ENCODE measurements at regions not wholly inside any gene's neighbourhood (a gene's known extent, or its start where the extent isn't known, plus 50 kb on each side); places are given as distances from the start of the nearest gene placed in this dataset.

DNA sequence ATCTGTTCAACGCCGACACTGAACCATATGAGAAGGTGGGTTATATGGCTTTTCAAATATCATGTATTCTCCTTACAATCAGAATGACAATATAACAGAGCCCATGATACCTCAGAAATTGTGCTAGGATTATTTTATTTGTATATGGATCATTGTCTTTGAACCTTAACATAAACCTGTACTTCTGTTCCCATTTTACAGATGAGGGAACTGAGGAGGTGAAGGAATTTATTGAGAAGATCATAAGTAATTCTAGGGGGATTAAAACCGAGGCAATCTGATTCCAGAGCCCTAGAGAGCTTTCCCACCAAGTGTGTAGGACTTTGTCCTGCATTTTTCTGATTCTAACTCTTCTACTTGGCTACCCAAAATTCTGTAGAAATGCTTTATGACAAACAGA is 279.8 kb upstream of the FANCL start:
- no peaks in the 10 kb centered on the region for H3K27me3 ChIP-seq (ENCODE audit: control insufficient read depth in 1 of 2, insufficient read depth in 2 of 2, low read length in 2 of 2)
- H3K4me3 ChIP-seq (ENCODE audit: low read length in 2 of 2) = no peak overlapping the region
- no peaks in the 10 kb centered on the region for H3K9me3 ChIP-seq (ENCODE audit: control insufficient read depth in 2 of 2, low read length in 2 of 2)
- H3K4me1 ChIP-seq (ENCODE audit: control insufficient read depth, insufficient read depth, low read length) = peaks cover 5% of the 10 kb centered on the region
- H3K36me3 ChIP-seq (ENCODE audit: control insufficient read depth in 2 of 2, insufficient read depth in 2 of 2, low read length in 2 of 2) = no peaks in the 10 kb centered on the region
- H3K27ac ChIP-seq (ENCODE audit: low read length) = no peak overlapping the region
- no peak overlapping the region for H3K9ac ChIP-seq (ENCODE audit: low read length in 2 of 2)

DNA sequence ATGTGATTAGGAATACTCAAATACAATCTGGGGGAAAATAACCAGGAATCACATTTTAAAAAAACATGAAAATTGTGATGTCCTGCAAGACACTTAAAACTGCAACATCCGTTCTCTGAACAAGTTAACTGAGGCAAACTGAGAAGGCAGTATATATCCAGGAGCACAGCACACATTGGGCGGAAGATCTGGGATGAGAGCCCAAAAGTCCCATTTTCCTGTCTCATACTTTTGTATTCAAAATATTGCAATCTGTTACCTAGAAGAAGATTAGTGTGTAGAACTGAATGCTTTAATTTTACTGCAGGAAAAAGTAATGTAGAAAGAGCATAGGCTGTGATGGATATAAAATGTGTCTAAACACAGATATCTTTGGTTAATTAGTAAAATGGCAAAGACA is 276.8 kb upstream of the FANCL start:
- no peak overlapping the region for H3K9ac ChIP-seq (ENCODE audit: low read length in 2 of 2)
- no peaks in the 10 kb centered on the region for H3K36me3 ChIP-seq (ENCODE audit: control insufficient read depth in 2 of 2, insufficient read depth in 2 of 2, low read length in 2 of 2)
- no peaks in the 10 kb centered on the region for H3K27me3 ChIP-seq (ENCODE audit: control insufficient read depth in 1 of 2, insufficient read depth in 2 of 2, low read length in 2 of 2)
- no peak overlapping the region for H3K4me3 ChIP-seq (ENCODE audit: low read length in 2 of 2)
- peaks cover 5% of the 10 kb centered on the region for H3K4me1 ChIP-seq (ENCODE audit: control insufficient read depth, insufficient read depth, low read length)
- H3K9me3 ChIP-seq (ENCODE audit: control insufficient read depth in 2 of 2, low read length in 2 of 2) = no peaks in the 10 kb centered on the region
- no peak overlapping the region for H3K27ac ChIP-seq (ENCODE audit: low read length)

GRCh38 chr2:58516695-58517094 is 275.6 kb upstream of the FANCL start:
- Histone ChIP-seq H3K4me3 (ENCODE audit: low read length in 2 of 2) (no peak overlapping the region), H3K27me3 (ENCODE audit: control insufficient read depth in 1 of 2, insufficient read depth in 2 of 2, low read length in 2 of 2) (no peaks in the 10 kb centered on the region), H3K9ac (ENCODE audit: low read length in 2 of 2) (no peak overlapping the region), H3K36me3 (ENCODE audit: control insufficient read depth in 2 of 2, insufficient read depth in 2 of 2, low read length in 2 of 2) (no peaks in the 10 kb centered on the region), H3K27ac (ENCODE audit: low read length) (no peak overlapping the region), H3K9me3 (ENCODE audit: control insufficient read depth in 2 of 2, low read length in 2 of 2) (no peaks in the 10 kb centered on the region), H3K4me1 (ENCODE audit: control insufficient read depth, insufficient read depth, low read length) (no peaks in the 10 kb centered on the region)

DNA sequence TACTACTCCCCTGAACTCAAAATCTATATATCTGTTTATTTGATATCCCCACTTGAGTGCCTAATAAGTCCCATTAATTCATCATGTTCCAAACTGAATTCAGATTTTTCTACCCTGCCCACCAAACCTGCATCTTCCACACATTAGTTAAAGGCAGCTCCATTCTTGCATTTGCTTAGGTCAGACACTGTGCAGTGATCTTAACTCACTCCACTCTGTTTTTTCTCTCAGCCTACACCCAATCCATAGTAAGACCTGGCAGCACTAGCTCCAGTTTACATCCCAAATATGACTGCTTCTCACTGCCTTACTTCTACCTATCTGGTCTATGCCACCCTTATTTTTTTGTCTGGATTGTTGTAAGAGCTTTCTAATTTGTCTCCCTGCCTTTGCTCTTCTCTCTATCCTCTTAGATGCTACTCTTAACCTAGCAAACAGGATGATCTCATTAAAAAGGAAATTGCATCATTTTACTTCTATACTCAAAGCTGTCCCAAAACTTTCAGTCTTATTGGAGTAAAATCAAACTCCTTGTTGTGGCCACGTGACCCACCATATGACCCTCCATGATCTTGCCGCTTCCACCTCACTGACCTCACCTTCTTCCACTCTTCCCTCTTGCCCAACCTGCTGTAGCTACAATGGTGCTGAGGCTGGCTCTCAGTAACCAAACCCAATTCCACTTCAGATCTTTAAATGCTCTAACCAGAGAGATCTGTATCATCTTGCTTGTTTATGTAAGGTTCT is 274.9 kb upstream of the FANCL start:
- no peaks in the 10 kb centered on the region for H3K27me3 ChIP-seq (ENCODE audit: control insufficient read depth in 1 of 2, insufficient read depth in 2 of 2, low read length in 2 of 2)
- H3K9me3 ChIP-seq (ENCODE audit: control insufficient read depth in 2 of 2, low read length in 2 of 2) = no peaks in the 10 kb centered on the region
- no peaks in the 10 kb centered on the region for H3K36me3 ChIP-seq (ENCODE audit: control insufficient read depth in 2 of 2, insufficient read depth in 2 of 2, low read length in 2 of 2)
- H3K4me1 ChIP-seq (ENCODE audit: control insufficient read depth, insufficient read depth, low read length) = no peaks in the 10 kb centered on the region
- no peak overlapping the region for H3K9ac ChIP-seq (ENCODE audit: low read length in 2 of 2)
- H3K4me3 ChIP-seq (ENCODE audit: low read length in 2 of 2) = no peak overlapping the region
- no peak overlapping the region for H3K27ac ChIP-seq (ENCODE audit: low read length)

DNA sequence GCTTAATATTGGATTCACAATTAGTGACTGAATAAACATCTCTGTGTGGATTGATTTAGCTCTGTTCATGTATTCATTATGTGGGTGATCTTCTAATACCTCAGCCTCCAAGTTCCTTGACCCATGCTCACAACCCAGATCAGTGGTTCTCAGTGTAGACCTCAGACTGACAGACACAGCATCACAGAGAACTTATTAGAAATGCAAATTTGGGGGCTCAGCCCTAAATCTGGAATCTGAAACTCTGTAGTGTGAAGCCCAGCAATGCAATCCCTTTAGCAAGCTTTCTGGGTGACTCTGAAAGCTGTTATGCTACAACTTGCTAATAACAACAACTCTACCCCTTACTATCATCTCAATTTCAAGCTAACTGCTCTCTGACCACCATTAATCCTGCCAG is 273.1 kb upstream of the FANCL start:
- no peak overlapping the region for H3K9ac ChIP-seq (ENCODE audit: low read length in 2 of 2)

GRCh38 chr2:58512878-58513277 is 271.8 kb upstream of the FANCL start:
- Histone ChIP-seq H3K27ac (ENCODE audit: low read length) (no peak overlapping the region), H3K9me3 (ENCODE audit: control insufficient read depth in 2 of 2, low read length in 2 of 2) (no peaks in the 10 kb centered on the region), H3K4me3 (ENCODE audit: low read length in 2 of 2) (no peak overlapping the region), H3K9ac (ENCODE audit: low read length in 2 of 2) (no peak overlapping the region), H3K36me3 (ENCODE audit: control insufficient read depth in 2 of 2, insufficient read depth in 2 of 2, low read length in 2 of 2) (no peaks in the 10 kb centered on the region), H3K27me3 (ENCODE audit: control insufficient read depth in 1 of 2, insufficient read depth in 2 of 2, low read length in 2 of 2) (no peaks in the 10 kb centered on the region), H3K4me1 (ENCODE audit: control insufficient read depth, insufficient read depth, low read length) (no peaks in the 10 kb centered on the region)

More for the DNA sequence above, 273.1 kb upstream of the FANCL start:
- Histone ChIP-seq H3K4me3 (ENCODE audit: low read length in 2 of 2) (no peak overlapping the region), H3K27me3 (ENCODE audit: control insufficient read depth in 1 of 2, insufficient read depth in 2 of 2, low read length in 2 of 2) (no peaks in the 10 kb centered on the region), H3K9me3 (ENCODE audit: control insufficient read depth in 2 of 2, low read length in 2 of 2) (no peaks in the 10 kb centered on the region), H3K4me1 (ENCODE audit: control insufficient read depth, insufficient read depth, low read length) (no peaks in the 10 kb centered on the region), H3K27ac (ENCODE audit: low read length) (no peak overlapping the region), H3K36me3 (ENCODE audit: control insufficient read depth in 2 of 2, insufficient read depth in 2 of 2, low read length in 2 of 2) (no peaks in the 10 kb centered on the region)

DNA sequence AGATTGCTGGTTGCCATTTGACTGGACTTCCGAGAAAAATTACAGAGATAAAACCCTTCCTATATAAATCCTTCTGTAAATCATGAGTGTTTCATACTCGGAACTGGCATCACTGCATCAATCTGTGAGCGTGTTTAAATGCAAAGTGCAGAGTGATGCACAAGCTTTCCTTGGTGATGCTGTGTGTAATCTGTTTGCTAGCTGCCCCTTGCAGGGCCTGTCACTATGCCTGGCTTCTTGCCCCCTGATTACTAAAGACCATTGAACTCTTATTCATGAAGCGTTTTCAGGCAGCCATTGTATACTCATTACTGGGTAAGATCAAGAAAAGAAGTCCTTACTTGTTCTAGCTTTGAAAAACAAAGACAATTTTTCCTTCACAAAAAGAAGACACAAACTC is 266.9 kb upstream of the FANCL start:
- H3K9me3 ChIP-seq (ENCODE audit: control insufficient read depth in 2 of 2, low read length in 2 of 2) = no peaks in the 10 kb centered on the region
- no peaks in the 10 kb centered on the region for H3K27me3 ChIP-seq (ENCODE audit: control insufficient read depth in 1 of 2, insufficient read depth in 2 of 2, low read length in 2 of 2)
- H3K36me3 ChIP-seq (ENCODE audit: control insufficient read depth in 2 of 2, insufficient read depth in 2 of 2, low read length in 2 of 2) = no peaks in the 10 kb centered on the region
- no peak overlapping the region for H3K4me3 ChIP-seq (ENCODE audit: low read length in 2 of 2)
- no peaks in the 10 kb centered on the region for H3K4me1 ChIP-seq (ENCODE audit: control insufficient read depth, insufficient read depth, low read length)
- no peak overlapping the region for H3K9ac ChIP-seq (ENCODE audit: low read length in 2 of 2)
- H3K27ac ChIP-seq (ENCODE audit: low read length) = no peak overlapping the region

GRCh38 chr2:58503918-58504317 is 262.8 kb upstream of the FANCL start:
- Histone ChIP-seq H3K9ac (ENCODE audit: low read length in 2 of 2) (no peak overlapping the region), H3K36me3 (ENCODE audit: control insufficient read depth in 2 of 2, insufficient read depth in 2 of 2, low read length in 2 of 2) (no peaks in the 10 kb centered on the region), H3K27me3 (ENCODE audit: control insufficient read depth in 1 of 2, insufficient read depth in 2 of 2, low read length in 2 of 2) (no peaks in the 10 kb centered on the region), H3K4me1 (ENCODE audit: control insufficient read depth, insufficient read depth, low read length) (no peaks in the 10 kb centered on the region), H3K4me3 (ENCODE audit: low read length in 2 of 2) (no peak overlapping the region), H3K27ac (ENCODE audit: low read length) (no peak overlapping the region), H3K9me3 (ENCODE audit: control insufficient read depth in 2 of 2, low read length in 2 of 2) (no peaks in the 10 kb centered on the region)

GRCh38 chr2:58502931-58503330 is 261.8 kb upstream of the FANCL start:
- H3K4me1 ChIP-seq (ENCODE audit: control insufficient read depth, insufficient read depth, low read length) = no peaks in the 10 kb centered on the region
- H3K36me3 ChIP-seq (ENCODE audit: control insufficient read depth in 2 of 2, insufficient read depth in 2 of 2, low read length in 2 of 2) = no peaks in the 10 kb centered on the region
- no peak overlapping the region for H3K4me3 ChIP-seq (ENCODE audit: low read length in 2 of 2)
- no peaks in the 10 kb centered on the region for H3K9me3 ChIP-seq (ENCODE audit: control insufficient read depth in 2 of 2, low read length in 2 of 2)
- H3K27me3 ChIP-seq (ENCODE audit: control insufficient read depth in 1 of 2, insufficient read depth in 2 of 2, low read length in 2 of 2) = no peaks in the 10 kb centered on the region
- no peak overlapping the region for H3K27ac ChIP-seq (ENCODE audit: low read length)
- H3K9ac ChIP-seq (ENCODE audit: low read length in 2 of 2) = no peak overlapping the region

GRCh38 chr2:58501371-58502160 is 260.4 kb upstream of the FANCL start:
- Histone ChIP-seq H3K36me3 (ENCODE audit: control insufficient read depth in 2 of 2, insufficient read depth in 2 of 2, low read length in 2 of 2) (no peaks in the 10 kb centered on the region), H3K9ac (ENCODE audit: low read length in 2 of 2) (no peak overlapping the region), H3K27me3 (ENCODE audit: control insufficient read depth in 1 of 2, insufficient read depth in 2 of 2, low read length in 2 of 2) (no peaks in the 10 kb centered on the region), H3K4me3 (ENCODE audit: low read length in 2 of 2) (no peak overlapping the region), H3K27ac (ENCODE audit: low read length) (no peak overlapping the region), H3K9me3 (ENCODE audit: control insufficient read depth in 2 of 2, low read length in 2 of 2) (no peaks in the 10 kb centered on the region), H3K4me1 (ENCODE audit: control insufficient read depth, insufficient read depth, low read length) (no peaks in the 10 kb centered on the region)

DNA sequence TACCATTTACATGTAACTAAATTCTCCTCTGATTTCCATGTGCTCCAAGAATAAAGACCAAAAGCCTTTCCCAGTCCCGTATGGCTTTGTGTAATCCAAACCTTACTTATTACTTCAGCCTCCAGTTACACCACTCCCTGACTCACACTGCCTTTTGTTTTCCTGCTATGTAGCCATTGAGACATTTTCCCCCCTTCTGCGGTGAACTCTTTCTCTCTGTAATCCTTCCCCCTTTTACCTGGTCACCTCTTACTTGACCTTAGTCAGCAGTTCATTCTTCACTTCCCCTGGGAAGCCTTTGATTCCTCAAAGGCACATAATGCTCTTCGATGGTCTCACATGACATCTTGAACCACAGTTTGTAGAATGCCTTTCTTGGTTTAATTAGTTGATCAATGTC is 256.0 kb upstream of the FANCL start:
- H3K27me3 ChIP-seq (ENCODE audit: control insufficient read depth in 1 of 2, insufficient read depth in 2 of 2, low read length in 2 of 2) = no peaks in the 10 kb centered on the region
- H3K36me3 ChIP-seq (ENCODE audit: control insufficient read depth in 2 of 2, insufficient read depth in 2 of 2, low read length in 2 of 2) = no peaks in the 10 kb centered on the region
- H3K4me1 ChIP-seq (ENCODE audit: control insufficient read depth, insufficient read depth, low read length) = no peaks in the 10 kb centered on the region
- H3K4me3 ChIP-seq (ENCODE audit: low read length in 2 of 2) = no peak overlapping the region
- H3K9me3 ChIP-seq (ENCODE audit: control insufficient read depth in 2 of 2, low read length in 2 of 2) = no peaks in the 10 kb centered on the region
- H3K9ac ChIP-seq (ENCODE audit: low read length in 2 of 2) = no peak overlapping the region
- no peak overlapping the region for H3K27ac ChIP-seq (ENCODE audit: low read length)
